Glomerular visceral epithelial cell (primary cell): ENCODE measurements at regions not wholly inside any gene's neighbourhood (a gene's known extent, or its start where the extent isn't known, plus 50 kb on each side); places are given as distances from the start of the nearest gene placed in this dataset.

Experiments used
- DNase-seq: peaks from one replicate; pipeline ENCODE4 v3.0.0-alpha.2; 2016; ENCODE audit errors: extremely low spot score

DNA sequence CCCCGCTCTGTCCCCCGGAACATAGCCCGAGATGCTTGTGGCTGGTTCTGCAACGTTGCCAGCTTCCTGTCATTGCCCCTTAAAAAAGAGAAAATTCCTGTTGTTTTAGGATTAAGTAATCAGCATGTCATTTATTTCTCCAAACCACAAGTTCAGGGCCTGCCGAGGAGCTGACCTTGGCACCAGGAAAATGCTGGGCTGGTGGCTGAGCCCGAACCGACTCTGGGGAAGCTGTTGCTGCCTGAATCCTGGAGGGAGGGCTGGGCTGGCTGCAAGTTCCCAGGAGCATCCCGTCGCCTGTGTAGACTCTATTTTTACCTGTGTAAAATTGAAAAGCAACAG, 130.9 kb upstream of the FOXF1 start:
- no peak for DNase-seq

DNA sequence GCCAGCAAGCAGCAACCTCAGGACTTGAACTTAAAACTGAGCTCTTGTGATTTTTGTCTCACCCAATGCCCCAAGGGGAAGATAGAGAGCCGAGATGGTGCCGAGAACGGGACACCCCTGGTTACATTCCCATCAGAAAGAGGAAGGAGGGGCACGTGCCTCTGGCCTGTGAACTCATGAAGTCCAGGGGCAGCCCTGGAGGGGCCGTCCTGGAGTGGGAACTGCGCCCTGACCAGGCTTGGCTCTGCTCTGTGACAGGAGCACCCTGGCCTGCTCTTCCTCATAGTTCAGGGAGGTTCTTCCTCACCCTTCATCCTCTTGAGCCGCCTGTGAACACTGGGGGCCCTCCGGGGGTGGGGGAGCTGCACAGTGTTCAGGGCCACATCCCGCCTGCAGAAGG, 130.3 kb upstream of the FOXF1 start:
- no peak for DNase-seq

DNA sequence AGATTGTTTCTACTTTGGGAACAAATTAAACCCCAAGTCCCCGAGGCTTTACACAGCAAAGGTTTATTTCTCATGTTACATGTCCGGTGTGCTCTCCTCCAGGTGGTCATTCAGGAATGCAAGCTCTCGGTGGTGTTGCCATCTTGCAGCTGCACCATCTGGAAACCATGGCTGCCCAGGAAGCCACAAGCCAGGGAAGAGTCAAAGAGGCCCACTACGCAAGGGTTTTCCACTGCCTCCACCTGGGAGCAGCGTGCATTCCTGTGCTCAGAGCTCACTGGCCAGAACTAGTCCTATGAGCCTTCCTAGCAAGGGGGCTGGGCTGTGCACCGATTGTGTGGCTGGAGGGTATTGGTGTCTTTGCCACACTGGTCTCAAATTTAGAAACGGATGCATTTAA, 128.8 kb upstream of the FOXF1 start:
- no peak for DNase-seq

DNA sequence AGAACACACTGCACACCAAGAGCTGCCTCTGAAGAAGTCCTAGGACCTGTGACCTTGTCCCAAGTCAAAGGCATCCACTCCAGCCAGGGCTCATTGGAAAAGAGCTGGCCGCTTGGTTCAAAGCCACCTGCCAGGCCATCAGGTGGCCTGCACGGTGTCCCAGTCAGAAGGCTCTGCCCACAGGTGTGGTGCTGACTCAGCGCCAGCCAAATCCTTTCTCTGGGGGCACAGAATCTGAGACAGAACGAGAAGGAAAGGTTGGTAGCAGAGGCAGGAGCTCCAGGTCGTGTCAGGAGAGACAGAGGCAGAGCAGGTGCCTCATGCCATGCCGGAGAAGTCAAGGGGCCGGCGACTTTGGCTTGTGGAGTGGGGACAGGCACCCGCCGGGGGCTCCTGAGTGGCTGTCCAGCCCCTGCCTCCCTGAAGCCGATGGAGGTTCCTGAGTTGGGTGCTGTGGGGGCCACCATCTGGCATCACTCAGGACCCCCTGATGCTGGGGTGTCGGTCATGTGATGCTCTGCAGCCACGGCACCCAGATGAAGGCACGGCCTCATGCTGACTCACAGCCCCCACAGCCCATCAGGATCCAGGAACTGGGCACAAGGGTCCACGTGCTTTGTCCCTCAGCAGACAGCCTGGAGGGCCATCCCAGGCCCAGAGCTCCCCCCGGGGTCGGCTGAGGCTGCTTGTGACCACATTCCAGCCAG, 128.1 kb upstream of the FOXF1 start:
- no peak for DNase-seq

DNA sequence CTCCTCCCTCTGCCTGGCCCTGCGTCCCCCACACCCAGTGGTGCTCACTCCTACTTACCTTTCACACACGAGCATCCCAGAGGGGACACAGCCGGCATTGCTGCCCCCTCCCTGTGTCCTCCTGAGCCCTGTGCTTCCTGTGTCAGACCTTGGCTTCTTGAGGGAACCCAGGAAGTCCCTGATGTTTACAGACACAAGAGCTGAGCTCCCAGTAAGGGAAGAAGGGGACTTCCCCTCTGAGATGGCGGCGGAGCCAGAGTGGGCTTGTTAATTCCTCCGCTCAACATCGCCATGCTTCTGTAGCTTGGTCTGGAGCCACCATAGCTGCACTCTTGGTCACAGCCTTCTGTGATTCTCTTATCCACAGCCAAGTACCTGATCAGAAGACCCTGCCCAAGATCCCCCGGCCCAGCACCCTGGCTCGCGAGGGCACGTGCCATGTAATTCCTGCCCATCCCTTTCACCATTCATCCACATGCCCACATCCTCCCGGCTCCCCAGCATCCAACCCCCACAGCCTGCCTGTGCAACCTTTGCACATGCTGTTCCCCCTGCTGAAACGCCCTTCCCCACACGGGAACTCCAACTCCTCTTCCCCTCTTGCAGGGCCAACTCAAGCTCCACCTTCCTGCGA, 127.4 kb upstream of the FOXF1 start:
- DNase-seq, result no peak

DNA sequence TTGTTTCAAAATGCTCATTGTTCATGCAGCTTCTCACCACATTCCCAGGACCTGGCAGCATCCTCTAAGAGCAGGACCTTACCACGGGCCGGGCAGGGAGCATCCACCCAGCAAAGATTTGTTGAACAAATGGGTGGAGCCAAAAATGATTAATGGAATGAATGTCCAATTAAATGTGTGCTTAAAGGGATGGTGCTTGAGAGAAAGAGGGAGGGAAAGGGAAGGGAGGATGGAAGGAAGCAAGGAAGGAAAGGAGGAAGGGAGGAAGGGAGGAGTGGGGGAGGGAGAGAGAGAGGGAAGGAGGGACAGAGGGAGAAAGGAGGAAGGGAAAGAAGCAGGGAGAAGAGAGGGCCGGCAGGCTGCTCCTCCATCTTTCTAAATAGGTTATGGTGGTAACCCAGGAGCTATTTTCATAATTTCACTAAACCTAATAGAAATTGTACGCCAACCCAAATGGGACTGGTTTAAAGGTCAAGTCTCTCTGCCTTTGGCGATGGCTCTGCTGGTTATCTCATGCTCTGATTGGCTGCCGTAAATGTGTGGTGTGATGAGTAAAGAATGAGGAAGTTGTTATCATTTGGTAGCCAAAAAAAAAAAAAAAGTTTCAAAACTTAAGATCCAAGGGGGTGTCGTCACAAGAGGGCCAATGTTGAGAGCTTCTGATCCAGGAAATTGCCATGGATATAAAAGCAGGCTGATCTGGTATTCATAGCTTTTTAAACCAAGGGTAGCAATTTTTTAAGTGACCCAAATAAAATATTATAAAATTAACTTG, 126.7 kb upstream of the FOXF1 start:
- no peak for DNase-seq

DNA sequence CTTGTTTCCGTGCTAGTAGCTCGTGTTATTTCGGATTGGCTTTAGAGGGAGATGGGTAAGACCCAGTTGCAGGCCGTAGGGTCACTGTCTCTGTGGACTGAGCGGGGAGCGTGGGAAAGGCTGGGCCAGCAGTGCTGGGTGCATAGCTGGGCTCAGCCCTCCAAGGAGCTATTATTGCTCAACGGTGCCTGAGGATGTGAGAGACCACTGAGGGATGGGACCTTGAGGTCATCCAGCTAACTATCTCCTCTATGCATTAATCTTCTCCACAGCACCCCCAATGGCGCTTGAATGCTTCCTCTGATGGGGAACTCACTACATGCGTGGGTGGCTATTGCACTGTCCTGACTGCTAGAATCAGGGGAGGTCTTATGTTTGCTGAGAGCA, 126.1 kb upstream of the FOXF1 start:
- no peak for DNase-seq

DNA sequence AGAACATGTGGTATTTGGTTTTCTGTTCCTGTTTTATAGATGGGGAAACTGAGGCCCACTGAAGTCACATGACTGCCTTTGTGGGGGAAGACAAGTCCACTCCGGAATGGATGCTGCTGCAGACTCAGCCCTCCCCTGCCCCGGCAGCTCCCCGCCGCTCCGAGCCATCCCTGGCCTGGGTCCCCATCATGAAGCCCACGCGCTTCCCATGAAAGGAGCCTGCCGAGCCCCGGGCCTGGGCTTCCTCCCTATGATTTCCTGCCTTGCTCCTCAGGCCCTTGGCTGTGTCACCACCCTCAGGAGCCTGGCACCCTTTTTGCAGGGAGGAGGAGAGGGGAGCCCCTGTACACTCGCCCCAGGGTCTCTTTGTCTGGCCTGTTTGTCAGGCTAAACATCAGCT, 125.3 kb upstream of the FOXF1 start:
- DNase-seq, result no peak

DNA sequence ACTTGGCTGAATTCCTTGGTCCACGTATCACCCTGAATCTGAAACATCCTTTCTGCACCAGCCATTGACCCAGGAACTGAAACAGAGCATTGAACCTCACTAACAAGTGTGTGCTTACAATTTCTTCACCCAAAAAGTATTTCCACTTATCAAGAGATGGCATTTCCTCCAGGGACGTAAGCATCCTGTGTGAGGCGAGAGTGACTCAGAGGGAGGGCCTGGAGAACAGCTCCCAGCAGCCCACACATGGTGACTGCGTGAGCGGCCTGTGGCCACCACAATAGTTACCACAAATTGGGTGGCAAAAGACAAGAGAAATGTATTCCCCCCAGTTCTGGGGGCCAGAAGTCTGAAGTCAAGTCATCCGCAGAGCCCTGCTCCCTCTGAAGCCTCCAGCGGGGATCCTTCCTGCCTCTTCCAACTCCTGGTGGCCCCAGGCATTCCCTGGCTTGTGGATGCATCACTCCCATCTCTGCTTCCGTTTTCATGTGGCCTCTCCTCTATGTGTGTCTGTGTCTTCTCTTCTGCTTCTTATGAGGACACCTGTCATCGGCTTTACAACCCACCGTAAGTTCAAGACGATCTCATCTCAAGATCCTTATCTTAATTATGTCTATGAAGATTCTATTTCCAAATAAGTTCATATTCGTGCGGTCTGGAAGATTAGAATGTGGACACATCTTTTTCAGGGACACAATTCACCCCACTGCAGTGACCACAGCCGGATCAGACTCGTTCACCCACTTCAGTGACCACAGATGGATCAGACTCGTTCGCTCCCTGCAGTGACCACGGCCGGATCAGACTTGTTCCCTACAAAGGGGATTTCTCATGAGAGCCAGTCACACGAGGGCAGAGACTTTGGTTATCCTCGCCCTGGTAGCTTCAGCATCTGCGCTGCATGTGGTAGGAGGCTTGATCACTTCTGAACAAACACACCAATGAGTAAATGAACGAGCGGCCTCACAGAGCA, 122.6 kb upstream of the FOXF1 start:
- peak; percentile 9 for DNase-seq

DNA sequence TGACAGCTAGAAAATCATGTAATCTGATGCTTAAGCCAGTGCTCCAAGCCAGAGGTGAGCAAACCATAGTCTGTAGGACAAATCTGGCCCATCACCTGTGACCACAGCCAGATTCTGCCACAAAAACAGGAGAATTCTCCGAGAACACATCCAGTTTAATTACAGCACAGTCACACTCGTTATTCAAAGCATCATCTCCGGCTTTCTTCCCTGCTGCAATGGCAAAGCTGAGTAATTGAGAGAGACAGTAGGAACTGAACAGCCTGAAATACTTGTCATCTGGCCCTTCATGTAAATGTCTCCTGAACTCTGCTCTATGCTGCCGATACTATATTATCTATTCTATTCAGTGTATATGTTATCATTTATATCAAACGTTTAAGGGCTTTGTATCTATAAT, 121.4 kb upstream of the FOXF1 start:
- DNase-seq, result no peak

DNA sequence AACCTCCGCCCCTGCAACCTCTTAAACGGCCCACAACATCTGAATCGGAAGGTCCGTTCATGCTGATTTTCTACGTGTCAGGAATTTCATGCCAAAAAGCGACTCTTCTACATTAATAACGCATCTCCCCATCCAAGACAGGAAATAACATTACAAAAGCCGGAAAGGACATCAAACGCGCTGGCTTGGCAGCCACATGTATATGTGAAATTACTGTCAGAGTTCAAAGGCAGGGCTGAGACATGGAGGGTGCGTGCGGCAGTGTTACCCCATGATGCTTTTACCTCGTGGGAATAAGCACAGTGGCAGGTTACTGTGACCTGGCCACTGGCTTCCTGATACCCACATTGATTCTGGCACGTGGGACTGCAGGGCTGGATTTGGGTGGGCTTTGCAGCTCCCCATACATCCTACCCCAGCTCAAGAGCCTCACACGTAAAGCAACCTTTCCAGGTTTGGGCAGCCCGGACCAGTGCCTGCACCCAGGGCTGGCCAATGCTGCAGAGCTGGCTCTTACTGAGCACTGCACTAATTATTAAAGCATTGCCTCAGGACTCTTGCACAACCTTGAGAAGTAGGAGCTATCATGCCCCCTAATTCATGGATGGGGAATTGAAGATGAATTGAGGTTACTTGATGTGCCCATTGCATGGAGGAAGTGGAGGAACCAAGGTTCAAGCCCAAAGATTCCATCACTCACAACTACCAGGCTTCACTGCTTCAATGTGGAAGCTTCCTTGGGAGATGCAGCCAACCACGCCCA, 120.6 kb upstream of the FOXF1 start:
- no peak for DNase-seq

DNA sequence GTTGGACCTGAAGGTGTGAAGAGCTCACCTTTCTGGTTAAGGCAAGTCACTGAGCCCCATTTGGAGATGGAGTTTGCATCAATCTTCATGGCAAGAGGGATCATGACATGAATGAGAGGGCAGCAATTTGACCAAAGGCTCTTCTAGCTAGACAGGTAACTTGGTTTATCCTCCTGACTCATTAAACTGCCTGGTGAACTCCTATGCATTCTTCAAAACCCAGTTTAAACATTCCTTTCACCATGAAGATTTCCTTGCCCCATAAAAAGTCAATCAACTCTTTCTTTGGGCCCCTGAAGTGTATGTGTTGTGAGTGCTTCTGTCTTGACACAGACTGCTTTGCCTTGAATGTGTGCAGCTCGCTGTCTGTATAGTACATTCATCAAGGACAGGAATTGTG, 120.0 kb upstream of the FOXF1 start:
- no peak for DNase-seq

DNA sequence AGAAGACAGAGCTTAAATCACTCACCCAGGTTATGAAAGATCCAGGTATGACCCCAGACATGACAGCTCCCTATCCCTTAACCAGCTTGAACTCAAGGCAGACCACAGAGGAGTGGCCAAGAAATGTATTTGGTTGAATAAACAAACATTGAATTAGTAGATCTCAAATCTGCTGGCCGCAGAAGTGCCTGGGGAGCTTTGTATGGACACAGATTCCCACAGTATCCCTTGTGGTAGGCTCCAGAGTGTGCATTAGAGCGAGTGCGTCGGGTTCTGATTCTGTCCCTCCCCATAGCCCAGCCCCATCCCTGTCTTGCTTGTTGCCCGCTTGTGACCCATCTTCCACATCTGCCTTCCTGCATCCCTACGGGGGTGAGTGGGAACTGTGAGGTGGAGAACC, 118.8 kb upstream of the FOXF1 start:
- no peak for DNase-seq

DNA sequence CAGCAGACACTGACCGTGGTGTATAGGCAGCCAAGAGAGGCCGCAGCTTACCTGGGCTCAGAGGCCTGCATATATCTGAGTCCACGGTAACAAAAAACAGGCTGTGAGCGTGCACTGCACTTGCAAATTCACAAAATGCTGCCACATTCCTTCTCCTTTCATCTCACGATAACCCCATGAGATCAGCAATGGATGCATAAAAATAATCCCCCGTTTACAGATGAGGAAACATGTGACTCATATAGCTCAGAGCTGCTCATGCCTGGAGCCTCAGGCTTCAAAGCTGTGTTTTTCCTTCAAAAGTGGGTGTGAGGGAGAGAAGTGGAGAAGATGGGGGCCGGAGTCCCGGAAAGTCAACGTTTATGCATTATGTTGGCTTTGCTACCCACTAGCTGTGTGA, 118.3 kb upstream of the FOXF1 start:
- no peak for DNase-seq

DNA sequence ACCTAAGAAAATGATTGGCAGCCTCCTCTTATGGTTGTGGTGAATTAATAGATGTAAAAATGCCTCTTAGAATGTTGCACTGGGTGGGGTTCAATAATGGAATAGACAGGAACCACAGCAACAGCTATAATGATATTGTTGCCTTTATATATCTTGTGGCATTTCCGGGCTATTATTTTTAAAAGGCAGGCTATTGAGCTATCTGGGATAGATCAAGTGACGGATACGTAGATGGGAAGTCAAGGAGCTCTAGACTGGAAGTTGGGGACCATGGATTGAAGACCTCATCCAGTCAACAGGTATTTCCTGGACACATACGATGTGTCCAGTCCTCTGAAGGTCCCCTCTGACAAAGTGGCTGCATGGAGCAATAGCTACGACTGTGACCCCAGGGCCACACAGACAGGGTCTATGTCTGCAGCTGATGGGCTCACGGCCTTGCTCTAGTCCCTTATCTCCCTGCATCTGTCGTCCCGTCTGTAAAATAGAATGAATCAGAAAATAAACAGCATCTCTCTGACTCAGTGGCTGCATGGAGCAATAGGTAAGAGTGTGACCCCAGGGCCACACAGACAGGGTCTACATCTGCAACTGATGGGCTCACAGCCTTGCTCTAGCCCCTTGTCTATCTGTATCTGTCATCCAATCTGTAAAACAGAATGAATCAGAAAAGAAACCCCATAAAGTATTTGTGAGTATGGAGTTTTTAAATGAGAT, 117.7 kb upstream of the FOXF1 start:
- DNase-seq, result no peak

DNA sequence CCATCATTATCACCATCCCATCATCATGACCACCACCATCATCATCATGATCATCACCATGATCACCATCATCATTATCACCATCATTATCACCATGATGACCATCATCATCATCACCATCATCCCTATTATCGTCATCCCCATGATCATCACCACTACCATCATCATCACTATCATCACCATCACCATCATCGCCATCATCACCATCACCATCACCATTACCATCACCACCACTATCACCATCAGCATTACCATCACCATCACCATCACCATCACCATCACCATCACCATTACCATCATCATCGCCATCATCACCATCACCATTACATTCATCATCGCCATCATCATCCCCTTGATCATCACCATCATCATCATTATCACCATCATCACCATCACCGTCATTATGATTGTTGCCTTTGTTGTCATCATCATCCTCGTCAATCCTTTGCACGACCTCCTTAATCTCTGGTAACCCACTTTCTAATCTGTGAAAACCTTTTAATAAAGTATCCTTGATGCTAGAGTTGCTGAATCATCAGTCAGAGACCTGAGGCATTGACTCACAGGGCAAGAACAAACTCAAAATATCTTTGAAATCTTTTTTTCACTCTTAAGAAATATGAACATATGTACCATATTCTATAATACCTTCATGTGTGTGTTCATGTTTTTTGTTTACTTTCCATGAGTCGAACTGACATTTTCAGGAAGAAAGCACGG, 116.3 kb upstream of the FOXF1 start:
- DNase-seq, result no peak

DNA sequence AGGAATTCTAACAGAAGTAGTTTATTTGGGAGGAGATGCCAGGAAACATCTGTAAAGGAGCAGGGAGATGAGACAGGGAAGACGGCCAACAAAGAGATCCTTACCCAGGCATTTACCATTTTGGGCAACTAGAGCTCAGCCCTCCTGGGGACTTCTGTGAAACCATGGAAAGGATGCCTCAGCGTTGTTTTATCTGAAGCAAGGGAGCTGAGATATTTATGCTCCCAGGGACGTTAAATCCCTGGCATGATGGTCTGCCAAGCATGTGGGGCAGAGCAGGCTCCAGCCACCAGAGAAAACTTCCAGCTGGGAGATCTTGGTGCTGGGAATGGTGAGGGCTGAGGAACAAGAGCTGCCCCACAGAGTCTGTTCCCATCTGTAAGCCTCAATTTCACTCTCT, 114.8 kb upstream of the FOXF1 start:
- DNase-seq, result no peak

DNA sequence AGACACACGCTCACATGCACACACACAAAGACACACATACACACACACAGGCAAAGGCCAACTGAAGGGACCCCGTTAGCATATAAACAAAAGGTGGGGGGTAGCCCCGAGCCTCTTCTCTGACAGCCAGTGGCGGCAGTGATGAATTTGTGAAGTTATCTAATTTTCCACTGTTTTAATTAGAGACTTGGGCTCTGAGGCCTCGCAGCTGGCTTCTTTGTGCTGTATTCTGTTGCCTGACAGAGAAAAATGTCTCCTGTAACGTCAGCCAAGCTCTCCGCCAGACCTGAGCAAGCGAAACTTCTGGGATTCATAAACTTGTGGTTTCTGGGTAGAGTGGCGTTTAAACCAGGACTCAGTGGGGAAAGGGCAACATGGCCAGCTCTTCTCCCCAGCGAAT, 113.9 kb upstream of the FOXF1 start:
- no peak for DNase-seq

DNA sequence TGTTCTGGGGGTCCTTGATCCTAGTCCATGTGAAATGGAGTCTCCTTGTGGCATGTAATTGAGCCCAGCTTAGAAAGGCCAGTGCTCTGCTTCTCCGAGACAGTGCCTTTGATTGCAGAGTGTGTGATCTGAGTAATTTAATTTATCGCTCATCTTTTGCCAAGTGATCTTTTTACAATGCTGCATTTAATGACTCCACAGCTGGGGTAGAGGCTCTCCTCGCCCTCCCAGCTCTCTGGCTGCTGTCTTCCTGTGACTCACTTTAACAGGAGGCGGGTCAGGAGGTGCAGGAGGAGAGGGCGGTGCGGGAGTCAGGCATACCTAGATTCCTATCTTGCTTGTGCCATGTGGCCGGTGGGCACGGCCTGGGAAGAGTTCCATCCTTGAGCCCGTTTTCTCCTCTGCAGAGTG, 113.4 kb upstream of the FOXF1 start:
- no peak for DNase-seq

DNA sequence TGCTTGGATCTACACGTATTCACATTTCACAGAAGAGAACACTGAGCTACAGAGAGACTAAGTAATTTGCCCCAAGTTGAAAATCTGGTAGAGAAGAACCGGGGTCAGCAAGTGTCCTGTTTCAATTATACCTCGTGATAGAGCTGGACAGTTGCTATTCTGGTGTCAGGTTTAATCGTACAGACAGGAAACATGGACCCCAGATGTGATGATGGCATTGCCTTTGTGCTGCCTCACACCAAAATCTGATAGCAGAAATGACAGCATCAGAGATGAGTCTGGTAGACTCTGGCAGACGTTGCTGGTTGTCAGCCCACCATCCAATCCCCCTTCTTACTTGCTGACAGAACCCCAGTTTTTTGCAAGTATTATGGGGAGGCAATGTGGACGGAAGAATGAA, 112.1 kb upstream of the FOXF1 start:
- DNase-seq, result no peak
